LNCaP clone FGC (cell line): ENCODE measurements at regions not wholly inside any gene's neighbourhood (a gene's known extent, or its start where the extent isn't known, plus 50 kb on each side); places are given as distances from the start of the nearest gene placed in this dataset.

Source experiments
- DNase-seq: peaks from one replicate; pipeline ENCODE4 v3.0.0-alpha.2; 2011; ENCODE audit warnings: low read depth
- H3K4me3 ChIP-seq: 2 replicates; pipeline ENCODE4 v1.5.1; 2011; ENCODE audit warnings: mild to moderate bottlenecking, low read depth, low read length, control low read depth
- CTCF ChIP-seq: IDR thresholded peaks from 2 replicates; pipeline ENCODE4 v1.5.1; 2012; ENCODE audit warnings: mild to moderate bottlenecking; ENCODE audit not compliant: control insufficient read depth, insufficient read depth; ENCODE audit errors: extremely low read depth

- no peak for DNase-seq
- H3K4me3 ChIP-seq = no peak overlapping the region
Measured at GRCh38 chr20:37598575-37599342, 71.1 kb upstream of the BLCAP start.

GRCh38 chr20:37598100-37598543 lies 70.4 kb upstream of the BLCAP start:
- no peak overlapping the region for H3K4me3 ChIP-seq
- no peak for TF ChIP-seq CTCF
- no peak for DNase-seq

More at GRCh38 chr20:37598575-37599342, 71.1 kb upstream of the BLCAP start:
- TF ChIP-seq CTCF = no peak

- TF ChIP-seq CTCF = no peak
- no peak overlapping the region for H3K4me3 ChIP-seq
- DNase-seq = no peak
Measured at GRCh38 chr20:37596890-37597536, 69.3 kb upstream of the BLCAP start.

- no peak overlapping the region for H3K4me3 ChIP-seq
- no peak for TF ChIP-seq CTCF
- no peak for DNase-seq
Measured at GRCh38 chr20:37596168-37596567, 68.5 kb upstream of the BLCAP start.

GRCh38 chr20:37593710-37594109 lies 66.0 kb upstream of the BLCAP start:
- DNase-seq = no peak
- no peak for TF ChIP-seq CTCF

GRCh38 chr20:37590938-37591490 lies 63.3 kb upstream of the BLCAP start:
- DNase-seq = no peak
- H3K4me3 ChIP-seq = no peak overlapping the region
- TF ChIP-seq CTCF = no peak

More at GRCh38 chr20:37593710-37594109, 66.0 kb upstream of the BLCAP start:
- no peak overlapping the region for H3K4me3 ChIP-seq

GRCh38 chr20:37586078-37586477 lies 58.4 kb upstream of the BLCAP start:
- no peak overlapping the region for H3K4me3 ChIP-seq
- no peak for DNase-seq
- TF ChIP-seq CTCF = no peak
